Astrocyte of the cerebellum (primary cell): ENCODE measurements at regions not wholly inside any gene's neighbourhood (a gene's known extent, or its start where the extent isn't known, plus 50 kb on each side); places are given as distances from the start of the nearest gene placed in this dataset.
A peak's percentile ranks its signal among the peaks of the same experiment; 100 is the strongest.

Experiments
- DNase-seq: peaks from one replicate; pipeline ENCODE4 v3.0.0-alpha.2; 2011; ENCODE audit warnings: low read depth
- H3K4me3 ChIP-seq: 2 replicates; pipeline ENCODE4 v1.5.1; 2011; ENCODE audit warnings: mild to moderate bottlenecking, low read depth, low read length, moderate library complexity
- in situ Hi-C: cut with HindIII; loops from 2 replicates; pipeline ENCODE4 v1.10.0; 2017; ENCODE audit warnings: low sequenced_read_pairs
- TF ChIP-seq, protein P1 (sequence below): IDR thresholded peaks from 2 replicates; pipeline ENCODE4 v1.5.1; 2012; ENCODE audit warnings: low read length, low read depth, moderate library complexity, mild to moderate bottlenecking; ENCODE audit errors: missing control alignments

DNA sequence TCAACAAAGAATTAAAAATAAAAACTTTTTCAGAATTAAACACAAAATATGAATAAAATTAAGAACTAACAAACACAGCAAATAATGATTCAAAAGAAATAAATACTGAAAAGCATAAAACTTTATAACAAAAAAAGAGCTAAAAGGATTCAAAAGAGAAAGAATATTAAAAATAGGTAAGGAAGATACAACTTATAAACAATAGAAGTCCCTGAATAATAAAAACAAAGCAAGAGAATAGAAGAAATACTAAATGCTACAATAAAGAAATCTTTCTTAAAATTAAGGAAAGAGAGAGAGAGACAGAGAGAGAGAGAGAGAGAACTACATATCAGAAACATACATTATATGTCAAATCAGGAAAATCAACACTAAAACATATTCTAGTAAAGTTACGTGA lies 619.9 kb upstream of the SLIT2 start:
- DNase-seq = no peak
- no peak overlapping the region for H3K4me3 ChIP-seq
- in situ Hi-C loops = no loop called here
- TF ChIP-seq, protein P1, sequence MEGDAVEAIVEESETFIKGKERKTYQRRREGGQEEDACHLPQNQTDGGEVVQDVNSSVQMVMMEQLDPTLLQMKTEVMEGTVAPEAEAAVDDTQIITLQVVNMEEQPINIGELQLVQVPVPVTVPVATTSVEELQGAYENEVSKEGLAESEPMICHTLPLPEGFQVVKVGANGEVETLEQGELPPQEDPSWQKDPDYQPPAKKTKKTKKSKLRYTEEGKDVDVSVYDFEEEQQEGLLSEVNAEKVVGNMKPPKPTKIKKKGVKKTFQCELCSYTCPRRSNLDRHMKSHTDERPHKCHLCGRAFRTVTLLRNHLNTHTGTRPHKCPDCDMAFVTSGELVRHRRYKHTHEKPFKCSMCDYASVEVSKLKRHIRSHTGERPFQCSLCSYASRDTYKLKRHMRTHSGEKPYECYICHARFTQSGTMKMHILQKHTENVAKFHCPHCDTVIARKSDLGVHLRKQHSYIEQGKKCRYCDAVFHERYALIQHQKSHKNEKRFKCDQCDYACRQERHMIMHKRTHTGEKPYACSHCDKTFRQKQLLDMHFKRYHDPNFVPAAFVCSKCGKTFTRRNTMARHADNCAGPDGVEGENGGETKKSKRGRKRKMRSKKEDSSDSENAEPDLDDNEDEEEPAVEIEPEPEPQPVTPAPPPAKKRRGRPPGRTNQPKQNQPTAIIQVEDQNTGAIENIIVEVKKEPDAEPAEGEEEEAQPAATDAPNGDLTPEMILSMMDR = no peak

DNA sequence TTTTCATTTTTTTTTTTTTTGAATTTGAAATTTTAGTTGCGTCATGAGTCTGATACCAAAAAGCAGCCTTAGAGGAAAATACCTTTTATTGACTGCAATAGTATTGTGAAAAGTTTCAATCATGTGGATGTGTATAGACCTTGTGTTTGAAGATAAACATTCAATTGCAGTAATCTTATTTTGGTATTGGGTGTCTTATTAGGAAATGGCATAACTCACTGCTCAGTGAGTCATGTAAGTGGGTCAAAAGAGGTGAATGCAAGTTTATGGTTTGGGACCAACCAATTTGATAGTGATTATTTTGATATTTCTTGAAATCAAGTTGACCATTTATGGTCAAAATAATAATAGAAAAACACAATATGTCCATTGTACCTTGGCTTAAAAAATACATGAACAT lies 627.8 kb upstream of the SLIT2 start:
- no peak overlapping the region for H3K4me3 ChIP-seq
- no peak for DNase-seq
- TF ChIP-seq, protein P1 = no peak
- in situ Hi-C loops = no loop called here

DNA sequence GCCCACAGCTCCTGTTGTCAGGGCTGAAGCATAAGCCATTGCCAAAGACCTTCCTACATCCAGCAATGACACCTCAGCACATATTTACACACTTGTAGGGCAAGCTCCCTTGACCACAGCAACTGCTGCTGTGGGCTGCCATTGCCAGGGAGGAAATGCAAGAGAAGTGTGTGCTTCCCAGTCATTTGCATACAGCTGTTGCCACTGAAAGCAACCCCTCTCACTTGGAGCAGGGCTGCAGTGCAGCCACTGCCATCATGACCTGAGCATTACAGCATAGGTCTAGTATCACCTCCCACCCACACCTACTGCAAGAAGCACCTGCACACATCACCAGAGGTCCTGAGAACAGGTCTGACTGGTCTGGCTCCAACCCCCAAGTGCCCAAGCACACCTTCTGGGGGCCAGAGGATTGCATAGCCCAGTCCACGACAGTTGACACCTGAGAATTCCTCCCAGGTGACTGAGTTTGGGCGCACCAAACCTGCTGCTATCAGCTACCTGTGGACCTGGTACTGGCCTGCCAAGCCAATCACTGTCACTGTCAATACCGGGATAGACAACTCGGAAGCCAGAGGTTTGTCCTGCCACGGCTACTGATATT lies 636.5 kb upstream of the SLIT2 start:
- in situ Hi-C loops = no loop called here
- DNase-seq = no peak
- no peak overlapping the region for H3K4me3 ChIP-seq
- TF ChIP-seq, protein P1 = no peak

DNA sequence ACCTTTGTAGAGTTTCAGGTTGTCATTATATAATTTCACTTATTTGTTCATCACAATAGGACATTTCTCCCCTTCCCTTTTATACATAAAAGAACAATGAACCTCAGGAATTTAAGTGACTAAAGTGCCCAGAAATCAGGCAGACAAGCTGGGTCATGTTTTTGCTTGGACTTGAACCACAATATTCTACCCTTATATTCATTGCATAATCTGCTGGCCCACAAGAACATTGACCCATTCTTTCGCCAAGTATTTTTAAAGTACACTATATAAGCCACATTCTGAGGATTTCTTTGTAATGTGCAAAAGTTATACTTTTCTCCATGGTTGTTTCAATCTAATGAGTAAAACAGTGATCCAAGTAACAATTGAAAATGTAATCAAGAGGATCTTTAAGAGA lies 637.5 kb upstream of the SLIT2 start:
- TF ChIP-seq, protein P1 = no peak
- in situ Hi-C loops = no loop called here

DNA sequence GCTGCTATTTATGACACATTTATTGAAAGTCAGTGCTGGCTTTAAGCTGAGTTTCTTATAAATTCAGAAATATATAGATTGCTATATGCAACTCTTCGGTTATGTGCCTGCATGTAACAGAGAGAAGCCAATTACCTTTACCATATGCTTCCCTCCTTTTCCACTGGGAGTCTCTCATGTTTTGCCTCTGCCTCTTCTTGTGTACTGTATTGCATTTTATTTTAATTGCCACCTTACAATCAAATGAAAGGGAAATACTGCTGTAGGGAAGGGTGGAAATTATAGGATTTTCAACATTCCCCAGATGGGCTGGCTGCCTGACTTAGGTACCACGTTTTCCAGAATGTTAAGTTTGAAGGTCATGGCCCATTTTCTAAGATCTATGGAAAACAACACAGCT lies 655.4 kb upstream of the SLIT2 start:
- in situ Hi-C loops = no loop called here
- DNase-seq = no peak
- H3K4me3 ChIP-seq = no peak overlapping the region
- TF ChIP-seq, protein P1 = no peak

More for the DNA sequence above, 637.5 kb upstream of the SLIT2 start:
- DNase-seq = peak; percentile 8
- H3K4me3 ChIP-seq = no peak overlapping the region

DNA sequence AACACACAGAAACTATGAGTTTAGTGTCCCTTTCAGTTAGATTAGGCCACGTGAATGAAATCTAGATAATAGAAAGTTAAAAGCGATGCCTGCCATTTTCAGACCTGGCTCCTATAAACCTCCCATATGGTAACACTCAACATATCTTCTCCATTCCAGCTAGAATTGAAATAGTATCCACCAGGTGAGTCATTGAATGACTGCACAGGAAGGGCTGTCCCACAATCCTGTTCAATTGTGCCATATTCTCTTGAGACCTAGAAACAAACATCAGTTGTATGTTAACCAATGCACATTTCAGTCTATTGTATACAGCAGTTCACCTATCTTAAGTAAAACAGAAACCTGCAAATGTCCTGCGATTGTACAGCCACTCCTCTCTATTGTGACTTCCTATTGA lies 659.3 kb upstream of the SLIT2 start:
- no peak for DNase-seq
- in situ Hi-C loops = no loop called here
- no peak overlapping the region for H3K4me3 ChIP-seq
- TF ChIP-seq, protein P1 = no peak
